HEK293 (cell line): ENCODE measurements at regions not wholly inside any gene's neighbourhood (a gene's known extent, or its start where the extent isn't known, plus 50 kb on each side); places are given as distances from the start of the nearest gene placed in this dataset.

Experiments used
- CTCF ChIA-PET: fragments of 350-600 bp; formaldehyde crosslinking; extraction: SDS; loops from one replicate; lab custom pipeline; 2021; ENCODE audit warnings: antibody characterized with exemption; lab: Yijun Ruan, JAX
- POLR2A ChIA-PET: fragments of 300-600 bp; formaldehyde crosslinking; extraction: SDS; loops from one replicate; lab custom pipeline; 2020; ENCODE audit warnings: antibody characterized with exemption, inconsistent platforms; lab: Yijun Ruan, JAX
- H3K27ac ChIP-seq: fragments of 200-500 bp; sonication (Bioruptor generic); 2 replicates; pipeline ENCODE4 v1.5.1; 2014; ENCODE audit warnings: low read depth, low read length, control low read depth, inconsistent platforms; ENCODE audit errors: extremely low read depth
- H3K36me3 ChIP-seq, 2 experiments: fragments of 200-500 bp in 1 of 2; sonication (Bioruptor generic) in 1 of 2; 1 replicate in 1 of 2; 2 replicates in 1 of 2; pipeline ENCODE4 v1.5.1; 2014 to 2017; ENCODE audit warnings: inconsistent platforms in 2 of 2, low read length in 2 of 2; ENCODE audit not compliant: control insufficient read depth in 2 of 2, insufficient read depth in 1 of 2
- H3K4me1 ChIP-seq: fragments of 200-500 bp; sonication (Bioruptor generic); 2 replicates; pipeline ENCODE4 v1.5.1; 2014; ENCODE audit warnings: mild to moderate bottlenecking, low read length, inconsistent platforms; ENCODE audit not compliant: control insufficient read depth, insufficient read depth
- H3K4me3 ChIP-seq: 2 replicates; pipeline ENCODE4 v1.5.1; 2011; ENCODE audit warnings: low read depth, mild to moderate bottlenecking, control low read depth, low read length, moderate library complexity
- H3K9me3 ChIP-seq: fragments of 200-500 bp; sonication (Bioruptor generic); 2 replicates; pipeline ENCODE4 v1.5.1; 2014; ENCODE audit warnings: low read depth, low read length, inconsistent platforms; ENCODE audit not compliant: control insufficient read depth, insufficient read depth
- EGR2 ChIP-seq: fragments of 450-650 bp; formaldehyde crosslinking; IDR thresholded peaks from 2 replicates; pipeline ENCODE4 v1.5.1; 2016; ENCODE audit warnings: low read depth, missing biosample characterization, missing genetic modification characterization
- ELK4 ChIP-seq: IDR thresholded peaks from 2 replicates; pipeline ENCODE4 v1.6.1; 2011; ENCODE audit warnings: mild to moderate bottlenecking, low read depth, low read length, borderline replicate concordance
- GLIS1 ChIP-seq: fragments of 450-650 bp; formaldehyde crosslinking; IDR thresholded peaks from 2 replicates; pipeline ENCODE4 v1.5.1; 2016; ENCODE audit warnings: missing biosample characterization, missing genetic modification characterization
- KLF16 ChIP-seq: fragments of 450-650 bp; formaldehyde crosslinking; IDR thresholded peaks from 2 replicates; pipeline ENCODE4 v1.5.1; 2017; ENCODE audit warnings: missing biosample characterization, missing genetic modification characterization
- KLF7 ChIP-seq: fragments of 450-650 bp; formaldehyde crosslinking; IDR thresholded peaks from 2 replicates; pipeline ENCODE4 v1.5.1; 2016; ENCODE audit warnings: missing biosample characterization, missing genetic modification characterization, borderline replicate concordance
- KLF8 ChIP-seq: fragments of 450-650 bp; formaldehyde crosslinking; IDR thresholded peaks from 2 replicates; pipeline ENCODE4 v1.5.1; 2016; ENCODE audit warnings: missing biosample characterization, missing genetic modification characterization
- MYNN ChIP-seq: fragments of 450-650 bp; formaldehyde crosslinking; IDR thresholded peaks from 2 replicates; pipeline ENCODE4 v1.5.1; 2016; ENCODE audit warnings: missing biosample characterization, missing genetic modification characterization, borderline replicate concordance
- OVOL3 ChIP-seq: fragments of 450-650 bp; formaldehyde crosslinking; IDR thresholded peaks from 2 replicates; pipeline ENCODE4 v1.5.1; 2016; ENCODE audit warnings: missing biosample characterization, missing genetic modification characterization
- PRDM4 ChIP-seq: fragments of 450-650 bp; formaldehyde crosslinking; IDR thresholded peaks from 2 replicates; pipeline ENCODE4 v1.5.1; 2017; ENCODE audit warnings: missing biosample characterization, missing genetic modification characterization
- SCRT1 ChIP-seq: fragments of 450-650 bp; formaldehyde crosslinking; IDR thresholded peaks from 2 replicates; pipeline ENCODE4 v1.5.1; 2016; ENCODE audit warnings: missing biosample characterization, missing genetic modification characterization, borderline replicate concordance
- TRIM28 ChIP-seq: IDR thresholded peaks from 2 replicates; pipeline ENCODE4 v1.6.1; 2011; ENCODE audit warnings: low read length, control low read depth, borderline replicate concordance
- ZBTB48 ChIP-seq: fragments of 450-650 bp; formaldehyde crosslinking; IDR thresholded peaks from 2 replicates; pipeline ENCODE4 v1.5.1; 2016; ENCODE audit warnings: missing biosample characterization, missing genetic modification characterization
- ZBTB6 ChIP-seq: fragments of 450-650 bp; formaldehyde crosslinking; IDR thresholded peaks from 2 replicates; pipeline ENCODE4 v1.5.1; 2017; ENCODE audit warnings: missing biosample characterization, missing genetic modification characterization
- ZFHX2 ChIP-seq: fragments of 450-650 bp; formaldehyde crosslinking; conservative IDR thresholded peaks from 2 replicates; pipeline ENCODE4 v1.5.1; 2016; ENCODE audit warnings: missing biosample characterization, missing genetic modification characterization
- ZFP3 ChIP-seq: fragments of 450-650 bp; formaldehyde crosslinking; IDR thresholded peaks from 2 replicates; pipeline ENCODE4 v1.5.1; 2016; ENCODE audit warnings: low read depth, missing biosample characterization, missing genetic modification characterization
- ZNF184 ChIP-seq: fragments of 450-650 bp; IDR thresholded peaks from 2 replicates; pipeline ENCODE4 v1.5.1; 2018; ENCODE audit warnings: missing biosample characterization, mild to moderate bottlenecking, missing genetic modification characterization
- ZNF239 ChIP-seq: fragments of 450-650 bp; formaldehyde crosslinking; IDR thresholded peaks from 2 replicates; pipeline ENCODE4 v1.5.1; 2016; ENCODE audit warnings: missing biosample characterization, missing genetic modification characterization
- ZNF292 ChIP-seq: fragments of 450-650 bp; formaldehyde crosslinking; IDR thresholded peaks from 2 replicates; pipeline ENCODE4 v1.5.1; 2016; ENCODE audit warnings: low read depth, missing biosample characterization, missing genetic modification characterization, borderline replicate concordance
- ZNF335 ChIP-seq: fragments of 450-650 bp; formaldehyde crosslinking; conservative IDR thresholded peaks from 2 replicates; pipeline ENCODE4 v1.5.1; 2016; ENCODE audit warnings: missing biosample characterization, missing genetic modification characterization
- ZNF354C ChIP-seq: fragments of 450-650 bp; formaldehyde crosslinking; IDR thresholded peaks from 2 replicates; pipeline ENCODE4 v1.5.1; 2016; ENCODE audit warnings: missing biosample characterization, missing genetic modification characterization, low read depth, borderline replicate concordance
- ZNF558 ChIP-seq: fragments of 450-650 bp; formaldehyde crosslinking; IDR thresholded peaks from 2 replicates; pipeline ENCODE4 v1.5.1; 2016; ENCODE audit warnings: missing biosample characterization, missing genetic modification characterization
- ZNF585B ChIP-seq: fragments of 450-650 bp; formaldehyde crosslinking; IDR thresholded peaks from 2 replicates; pipeline ENCODE4 v1.5.1; 2016; ENCODE audit warnings: missing biosample characterization, missing genetic modification characterization
- ZNF600 ChIP-seq: fragments of 450-650 bp; formaldehyde crosslinking; IDR thresholded peaks from 2 replicates; pipeline ENCODE4 v1.5.1; 2016; ENCODE audit warnings: missing biosample characterization, missing genetic modification characterization
- ZNF654 ChIP-seq: fragments of 450-650 bp; formaldehyde crosslinking; IDR thresholded peaks from 2 replicates; pipeline ENCODE4 v1.5.1; 2016; ENCODE audit warnings: low read depth, missing biosample characterization, missing genetic modification characterization
- ZNF701 ChIP-seq: fragments of 450-650 bp; formaldehyde crosslinking; IDR thresholded peaks from 2 replicates; pipeline ENCODE4 v1.5.1; 2016; ENCODE audit warnings: missing biosample characterization, missing genetic modification characterization
- ZNF776 ChIP-seq: fragments of 450-650 bp; formaldehyde crosslinking; IDR thresholded peaks from 2 replicates; pipeline ENCODE4 v1.5.0; 2017; ENCODE audit warnings: missing biosample characterization, missing genetic modification characterization, borderline replicate concordance
- ZNF777 ChIP-seq: fragments of 450-650 bp; formaldehyde crosslinking; IDR thresholded peaks from 2 replicates; pipeline ENCODE4 v1.5.1; 2017; ENCODE audit warnings: missing biosample characterization, missing genetic modification characterization, borderline replicate concordance
- ZNF792 ChIP-seq: fragments of 450-650 bp; formaldehyde crosslinking; IDR thresholded peaks from 2 replicates; pipeline ENCODE4 v1.5.1; 2016; ENCODE audit warnings: missing biosample characterization, missing genetic modification characterization
- ZSCAN4 ChIP-seq: fragments of 450-650 bp; formaldehyde crosslinking; IDR thresholded peaks from 2 replicates; pipeline ENCODE4 v1.5.1; 2017; ENCODE audit warnings: missing biosample characterization, missing genetic modification characterization

GRCh38 chr9:73067074-73067473 is 84.6 kb upstream of the ANXA1 start:
- H3K4me1 ChIP-seq: no peaks in the 10 kb centered on the region
- no peaks in the 10 kb centered on the region for H3K36me3 ChIP-seq
- H3K9me3 ChIP-seq: no peaks in the 10 kb centered on the region
- no peak overlapping the region for H3K4me3 ChIP-seq
- POLR2A ChIA-PET: no interaction called here
- H3K27ac ChIP-seq: no peak overlapping the region
- TF ChIP-seq OVOL3 (tag by site-specific recombination) (no peak), ZNF585B (no peak), ZBTB6 (tag by site-specific recombination) (no peak), KLF16 (tag by site-specific recombination) (no peak), ZNF354C (tag by site-specific recombination) (no peak), KLF7 (no peak), GLIS1 (no peak), ZBTB48 (no peak), ZNF292 (no peak)
- CTCF ChIA-PET: interaction anchor here (0.6 to 3.3 kb wide), 11 partner anchors 9 to 567 kb away, joined by 3 to 20 read pairs (median 4); no protein-coding TSS in a partner anchor

- CTCF ChIA-PET: interaction anchor here (0.5 to 1.7 kb wide), 2 partner anchors 17 to 1315 kb away, joined by 3 to 4 read pairs; no protein-coding TSS in a partner anchor
- TF ChIP-seq ZNF777 (tag by site-specific recombination) (no peak), ZNF701 (no peak)
- Histone ChIP-seq H3K9me3 (no peaks in the 10 kb centered on the region), H3K27ac (no peak overlapping the region), H3K36me3 (no peaks in the 10 kb centered on the region), H3K4me1 (no peaks in the 10 kb centered on the region), H3K4me3 (no peak overlapping the region)
- POLR2A ChIA-PET: no interaction called here
Observed at GRCh38 chr9:73065439-73065838, 86.2 kb upstream of the ANXA1 start.

- ChIA-PET POLR2A (no interaction called here), CTCF (no interaction called here)
- no peak overlapping the region for H3K27ac ChIP-seq
- no peak overlapping the region for H3K4me3 ChIP-seq
- no peaks in the 10 kb centered on the region for H3K4me1 ChIP-seq
- no peaks in the 10 kb centered on the region for H3K9me3 ChIP-seq
- TF ChIP-seq TRIM28 (no peak), ZNF776 (tag by site-specific recombination) (no peak), ZNF335 (tag by site-specific recombination) (no peak), ZNF184 (tag by site-specific recombination) (no peak), PRDM4 (tag by site-specific recombination) (no peak), KLF8 (tag by site-specific recombination) (no peak), ZFHX2 (tag by site-specific recombination) (no peak), SCRT1 (no peak), ZFP3 (tag by site-specific recombination) (no peak), ZNF792 (tag by site-specific recombination) (no peak), EGR2 (no peak), ZNF239 (tag by site-specific recombination) (no peak), ZNF600 (tag by site-specific recombination) (no peak), ELK4 (no peak), MYNN (tag by site-specific recombination) (no peak), ZSCAN4 (tag by site-specific recombination) (no peak), ZNF558 (tag by site-specific recombination) (no peak), ZNF654 (tag by site-specific recombination) (no peak)
- no peaks in the 10 kb centered on the region for H3K36me3 ChIP-seq
Observed at GRCh38 chr9:73064315-73064714, 87.3 kb upstream of the ANXA1 start.
